Activated B cell treated with CpG ODN at 0.5 μM for 24 hours (primary cell): ENCODE measurements at regions not wholly inside any gene's neighbourhood (a gene's known extent, or its start where the extent isn't known, plus 50 kb on each side); places are given as distances from the start of the nearest gene placed in this dataset.

Experiments used
- ATAC-seq: fragments of 200-7000 bp; cut with Tn5 transposase; one replicate; pipeline ENCODE4 v1.10.0; 2021; ENCODE audit warnings: low read depth, mild to moderate bottlenecking, moderate library complexity
- CTCF ChIA-PET: fragments of 350-600 bp; sonication (Branson Sonifier 250); formaldehyde crosslinking; loops from one replicate; lab custom pipeline; 2021; ENCODE audit warnings: antibody characterized with exemption; lab: Charles Lee
- POLR2A ChIA-PET: fragments of 350-600 bp; sonication (Branson Sonifier 250); formaldehyde crosslinking; loops from one replicate; lab custom pipeline; 2021; ENCODE audit warnings: antibody characterized with exemption; lab: Charles Lee
- DNase-seq: peaks from one replicate; pipeline ENCODE4 v3.0.0; 2022
- H3K27ac Mint-ChIP-seq: one replicate; pipeline ENCODE4 v1.8.0; 2020; ENCODE audit warnings: mixed read lengths
- H3K27me3 Mint-ChIP-seq: one replicate; pipeline ENCODE4 v1.8.0; 2021; ENCODE audit warnings: mixed read lengths
- H3K36me3 Mint-ChIP-seq: one replicate; pipeline ENCODE4 v1.8.0; 2021; ENCODE audit warnings: low read depth, mixed read lengths
- H3K4me1 Mint-ChIP-seq: one replicate; pipeline ENCODE4 v1.8.0; 2021; ENCODE audit warnings: mixed read lengths
- H3K4me3 Mint-ChIP-seq: one replicate; pipeline ENCODE4 v1.8.0; 2020; ENCODE audit warnings: mild to moderate bottlenecking, mixed read lengths
- H3K9me3 Mint-ChIP-seq: one replicate; pipeline ENCODE4 v1.8.0; 2020; ENCODE audit warnings: mixed read lengths
- CTCF ChIP-seq: fragments of 200-600 bp; IDR thresholded peaks from one replicate; pipeline ENCODE4 v1.8.0; 2022; ENCODE audit warnings: antibody characterized with exemption, mild to moderate bottlenecking
- intact Hi-C: fragments of 100-400 bp; cut with micrococcal nuclease; formaldehyde crosslinking; loops from one replicate; pipeline ENCODE4 v1.15.1; 2024

- no peak for TF ChIP-seq CTCF
- CTCF ChIA-PET: no interaction called here
- POLR2A ChIA-PET: no interaction called here
- DNase-seq: no peak
- intact Hi-C loops: no loop called here
- peaks cover 2% of the 10 kb centered on the region for H3K9me3 Mint-ChIP-seq
- no peak overlapping the region for H3K4me3 Mint-ChIP-seq
- no peak overlapping the region for H3K27ac Mint-ChIP-seq
- H3K4me1 Mint-ChIP-seq: no peaks in the 10 kb centered on the region
- H3K36me3 Mint-ChIP-seq: no peaks in the 10 kb centered on the region
- H3K27me3 Mint-ChIP-seq: no peaks in the 10 kb centered on the region
- no peak for ATAC-seq
Observed at GRCh38 chr1:96364576-96364975, 357.0 kb upstream of the PTBP2 start.

DNA sequence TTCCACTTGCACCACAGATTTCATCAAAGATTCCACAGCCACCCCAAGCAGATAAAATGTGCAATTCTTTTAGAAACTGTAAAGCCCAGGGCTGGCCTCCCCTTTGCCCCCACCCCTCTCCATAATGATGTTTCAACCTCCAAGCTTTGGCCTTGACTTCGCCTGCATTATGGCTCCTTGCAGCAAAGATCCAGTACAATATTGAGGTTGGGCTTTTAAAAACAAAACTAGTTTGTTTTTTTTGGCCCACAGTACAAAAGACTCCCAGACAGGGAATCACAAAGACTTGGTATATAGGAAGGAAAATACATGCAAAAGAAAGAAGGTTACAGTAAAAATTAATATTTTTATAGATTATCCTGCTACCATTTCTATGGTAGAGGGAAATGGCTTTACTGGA is 356.5 kb upstream of the PTBP2 start:
- DNase-seq: no peak

DNA sequence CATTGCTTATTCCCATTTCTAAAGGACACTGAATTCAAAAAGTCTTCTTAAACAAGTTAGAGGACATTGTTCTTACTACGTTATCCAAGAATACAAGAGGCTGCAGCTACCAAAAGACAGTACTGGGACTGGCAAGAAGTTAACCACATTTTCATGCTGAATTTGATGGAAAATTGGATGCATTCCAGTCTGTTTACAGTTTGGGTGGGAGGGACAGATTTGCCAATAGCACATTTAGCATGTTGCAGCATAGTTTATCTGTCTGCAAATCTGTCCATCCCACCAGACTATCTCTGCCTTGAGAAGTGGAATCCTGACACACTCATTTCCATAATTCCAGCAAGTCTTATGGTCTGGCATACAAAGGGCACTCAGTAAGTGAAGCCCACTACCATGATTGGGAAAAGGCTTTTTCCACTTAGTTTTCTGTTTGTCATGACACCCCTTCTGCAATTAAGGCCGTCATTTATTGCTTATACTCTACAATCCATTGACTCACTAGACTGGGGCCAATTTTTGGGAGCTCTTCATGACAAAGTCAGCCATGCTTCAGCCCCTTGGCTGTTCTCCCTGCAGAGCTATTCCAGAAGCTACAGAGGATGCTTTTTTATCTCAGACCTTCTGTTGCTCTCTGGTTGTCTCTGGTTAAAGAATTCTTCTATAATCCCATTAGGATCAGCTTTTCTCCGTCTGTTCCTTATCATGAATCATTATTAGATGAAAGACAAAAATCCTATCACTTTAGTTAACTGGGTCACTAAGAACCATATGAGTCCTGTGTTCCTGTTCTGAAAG is 355.8 kb upstream of the PTBP2 start:
- Mint-ChIP-seq H3K9me3 (peaks cover 2% of the 10 kb centered on the region), H3K36me3 (no peaks in the 10 kb centered on the region), H3K27ac (no peak overlapping the region), H3K27me3 (no peaks in the 10 kb centered on the region), H3K4me3 (no peak overlapping the region), H3K4me1 (no peaks in the 10 kb centered on the region)
- no peak for TF ChIP-seq CTCF
- ChIA-PET CTCF (no interaction called here), POLR2A (no interaction called here)
- no peak for DNase-seq
- intact Hi-C loops: no loop called here
- no peak for ATAC-seq

More for the DNA sequence above, 356.5 kb upstream of the PTBP2 start:
- H3K4me1 Mint-ChIP-seq: no peaks in the 10 kb centered on the region
- H3K27ac Mint-ChIP-seq: no peak overlapping the region
- no peaks in the 10 kb centered on the region for H3K36me3 Mint-ChIP-seq
- intact Hi-C loops: no loop called here
- no peak for TF ChIP-seq CTCF
- no peaks in the 10 kb centered on the region for H3K27me3 Mint-ChIP-seq
- no peak overlapping the region for H3K4me3 Mint-ChIP-seq
- POLR2A ChIA-PET: no interaction called here
- CTCF ChIA-PET: no interaction called here
- no peak for ATAC-seq
- peaks cover 2% of the 10 kb centered on the region for H3K9me3 Mint-ChIP-seq

GRCh38 chr1:96366516-96366915 is 355.1 kb upstream of the PTBP2 start:
- Mint-ChIP-seq H3K27ac (no peak overlapping the region), H3K27me3 (no peaks in the 10 kb centered on the region), H3K9me3 (peaks cover 2% of the 10 kb centered on the region), H3K4me1 (no peaks in the 10 kb centered on the region), H3K4me3 (no peak overlapping the region), H3K36me3 (no peaks in the 10 kb centered on the region)
- DNase-seq: no peak
- CTCF ChIA-PET: no interaction called here
- no peak for TF ChIP-seq CTCF
- POLR2A ChIA-PET: no interaction called here
- intact Hi-C loops: no loop called here
- ATAC-seq: no peak

DNA sequence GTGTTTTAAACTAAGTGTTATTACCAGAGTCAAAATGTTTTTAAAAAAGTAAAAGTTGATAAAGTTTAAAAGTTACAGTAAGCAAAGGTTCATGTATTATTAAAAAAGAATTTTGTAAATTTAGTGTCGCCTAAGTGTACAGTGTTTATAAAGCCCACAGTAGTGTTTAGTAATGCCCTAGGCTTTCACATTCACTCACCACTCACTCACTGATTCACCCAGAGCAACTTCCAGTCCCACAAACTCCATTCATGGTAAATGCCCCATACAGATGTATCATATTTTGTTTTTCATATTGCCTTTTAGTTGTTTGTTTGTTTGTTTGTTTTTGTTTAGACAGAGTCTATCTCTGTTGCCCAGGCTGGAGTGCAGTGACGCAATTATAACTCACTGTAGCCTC is 353.8 kb upstream of the PTBP2 start:
- ChIA-PET CTCF (no interaction called here), POLR2A (no interaction called here)
- no peaks in the 10 kb centered on the region for H3K27me3 Mint-ChIP-seq
- intact Hi-C loops: no loop called here
- H3K9me3 Mint-ChIP-seq: peaks cover 2% of the 10 kb centered on the region
- no peak overlapping the region for H3K27ac Mint-ChIP-seq
- ATAC-seq (no peak), DNase-seq (no peak)
- no peaks in the 10 kb centered on the region for H3K36me3 Mint-ChIP-seq
- TF ChIP-seq CTCF: no peak
- H3K4me1 Mint-ChIP-seq: no peaks in the 10 kb centered on the region
- no peak overlapping the region for H3K4me3 Mint-ChIP-seq
